SK-N-SH treated with all-trans-retinoic acid at 6 μM for 48 hours (cell line): ENCODE measurements at regions not wholly inside any gene's neighbourhood (a gene's known extent, or its start where the extent isn't known, plus 50 kb on each side); places are given as distances from the start of the nearest gene placed in this dataset.

Experiments used
- ATAC-seq: fragments of 200-7000 bp; cut with Tn5 transposase; 3 replicates; pipeline ENCODE4 v1.9.1; 2020; ENCODE audit warnings: mild to moderate bottlenecking, moderate library complexity
- ARNTL ChIP-seq: fragments of 450-650 bp; formaldehyde crosslinking; IDR thresholded peaks from 2 replicates; pipeline ENCODE4 v1.5.0; 2020; ENCODE audit warnings: low read depth, mild to moderate bottlenecking, moderate library complexity, borderline replicate concordance
- BACH2 ChIP-seq: fragments of 250-450 bp; sonication (Bioruptor Pico); IDR thresholded peaks from 2 replicates; pipeline ENCODE4 v1.9.0; 2021; ENCODE audit warnings: mild to moderate bottlenecking, borderline replicate concordance
- ESRRG ChIP-seq: fragments of 250-450 bp; sonication (Bioruptor Pico); IDR thresholded peaks from 2 replicates; pipeline ENCODE4 v1.6.1; 2021; ENCODE audit warnings: mild to moderate bottlenecking
- GLIS3 ChIP-seq: fragments of 250-450 bp; sonication (Bioruptor Pico); IDR thresholded peaks from 2 replicates; pipeline ENCODE4 v1.5.0; 2020; ENCODE audit warnings: mild to moderate bottlenecking, moderate library complexity
- ISL1 ChIP-seq: fragments of 250-450 bp; sonication (Bioruptor Pico); IDR thresholded peaks from 2 replicates; pipeline ENCODE4 v2.1.2; 2022; ENCODE audit warnings: mild to moderate bottlenecking, moderate library complexity
- OSR1 ChIP-seq: fragments of 250-450 bp; sonication (Bioruptor Pico); IDR thresholded peaks from 2 replicates; pipeline ENCODE4 v1.8.0; 2022; ENCODE audit warnings: moderate library complexity, mild to moderate bottlenecking, inconsistent platforms
- PPARA ChIP-seq: fragments of 250-450 bp; sonication (Bioruptor Pico); IDR thresholded peaks from 2 replicates; pipeline ENCODE4 v1.5.0; 2020; ENCODE audit warnings: mild to moderate bottlenecking, borderline replicate concordance
- RARB ChIP-seq: fragments of 250-450 bp; sonication (Bioruptor Pico); IDR thresholded peaks from 2 replicates; pipeline ENCODE4 v1.8.0; 2021; ENCODE audit warnings: mild to moderate bottlenecking, moderate library complexity
- SNAI2 ChIP-seq: fragments of 250-450 bp; sonication (Bioruptor Pico); IDR thresholded peaks from 2 replicates; pipeline ENCODE4 v1.5.0; 2020; ENCODE audit warnings: mild to moderate bottlenecking, moderate library complexity
- TCF4 ChIP-seq: fragments of 250-450 bp; sonication (Bioruptor Pico); IDR thresholded peaks from 2 replicates; pipeline ENCODE4 v1.8.0; 2021; ENCODE audit warnings: mild to moderate bottlenecking, moderate library complexity, borderline replicate concordance
- TOX ChIP-seq: fragments of 250-450 bp; sonication (Bioruptor Pico); IDR thresholded peaks from 2 replicates; pipeline ENCODE4 v1.8.0; 2021; ENCODE audit warnings: mild to moderate bottlenecking, moderate library complexity, borderline replicate concordance
- ZC3H10 ChIP-seq: fragments of 250-450 bp; sonication (Bioruptor Pico); IDR thresholded peaks from 2 replicates; pipeline ENCODE4 v1.5.1; 2021; ENCODE audit warnings: mild to moderate bottlenecking, moderate library complexity
- ZFP3 ChIP-seq: fragments of 250-450 bp; sonication (Bioruptor Pico); IDR thresholded peaks from 2 replicates; pipeline ENCODE4 v1.5.0; 2020; ENCODE audit warnings: mild to moderate bottlenecking, moderate library complexity
- ZFP30 ChIP-seq: fragments of 450-650 bp; formaldehyde crosslinking; IDR thresholded peaks from 2 replicates; pipeline ENCODE4 v1.5.0; 2022; ENCODE audit warnings: mild to moderate bottlenecking, moderate library complexity
- ZNF565 ChIP-seq: fragments of 450-650 bp; formaldehyde crosslinking; conservative IDR thresholded peaks from 2 replicates; pipeline ENCODE4 v1.5.0; 2020; ENCODE audit warnings: low read depth, mild to moderate bottlenecking, moderate library complexity
- ZNF70 ChIP-seq: fragments of 450-650 bp; formaldehyde crosslinking; IDR thresholded peaks from 2 replicates; pipeline ENCODE4 v1.5.0; 2020; ENCODE audit warnings: mild to moderate bottlenecking, moderate library complexity
- ZNF8 ChIP-seq: fragments of 450-650 bp; formaldehyde crosslinking; IDR thresholded peaks from 2 replicates; pipeline ENCODE4 v1.5.0; 2020; ENCODE audit warnings: mild to moderate bottlenecking, moderate library complexity
- TF ChIP-seq, protein P1 (sequence below): fragments of 250-450 bp; sonication (Bioruptor Pico); IDR thresholded peaks from 2 replicates; pipeline ENCODE4 v1.8.0; 2021; ENCODE audit warnings: low read depth, mild to moderate bottlenecking, moderate library complexity, borderline replicate concordance
- TF ChIP-seq, protein P2 (sequence below): fragments of 250-450 bp; sonication (Bioruptor Pico); IDR thresholded peaks from 2 replicates; pipeline ENCODE4 v1.8.0; 2020; ENCODE audit warnings: mild to moderate bottlenecking, moderate library complexity, borderline replicate concordance
- TF ChIP-seq, protein P3 (sequence below): fragments of 250-450 bp; sonication (Bioruptor Pico); IDR thresholded peaks from 2 replicates; pipeline ENCODE4 v1.5.0; 2020; ENCODE audit warnings: mild to moderate bottlenecking, moderate library complexity

DNA sequence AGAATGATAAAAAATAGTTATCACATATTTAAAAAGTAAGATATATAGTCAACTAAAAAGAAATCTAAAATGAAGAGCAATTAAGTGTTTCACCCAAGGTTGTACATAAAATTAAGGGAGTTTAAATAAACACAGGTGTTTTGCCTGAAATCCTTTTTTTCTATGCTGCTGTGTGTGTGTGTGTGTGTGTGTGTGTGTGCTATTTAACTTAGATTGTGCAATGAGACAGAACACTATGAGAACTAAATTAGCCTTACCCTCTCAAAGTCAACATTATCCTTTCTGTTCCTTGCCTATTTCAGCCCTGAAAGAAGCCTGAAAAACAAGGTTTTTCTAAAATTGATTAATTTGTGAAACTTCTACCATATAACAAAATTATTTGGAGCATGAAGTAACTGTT, 516.2 kb downstream of the ELAVL2 start:
- ATAC-seq, result no peak
- TF ChIP-seq BACH2 (no peak), ESRRG (no peak), ARNTL (CRISPR knock-in tag) (no peak), TOX (CRISPR knock-in tag) (no peak), GLIS3 (CRISPR knock-in tag) (no peak), ZNF70 (CRISPR knock-in tag) (no peak)
- TF ChIP-seq, protein P1, sequence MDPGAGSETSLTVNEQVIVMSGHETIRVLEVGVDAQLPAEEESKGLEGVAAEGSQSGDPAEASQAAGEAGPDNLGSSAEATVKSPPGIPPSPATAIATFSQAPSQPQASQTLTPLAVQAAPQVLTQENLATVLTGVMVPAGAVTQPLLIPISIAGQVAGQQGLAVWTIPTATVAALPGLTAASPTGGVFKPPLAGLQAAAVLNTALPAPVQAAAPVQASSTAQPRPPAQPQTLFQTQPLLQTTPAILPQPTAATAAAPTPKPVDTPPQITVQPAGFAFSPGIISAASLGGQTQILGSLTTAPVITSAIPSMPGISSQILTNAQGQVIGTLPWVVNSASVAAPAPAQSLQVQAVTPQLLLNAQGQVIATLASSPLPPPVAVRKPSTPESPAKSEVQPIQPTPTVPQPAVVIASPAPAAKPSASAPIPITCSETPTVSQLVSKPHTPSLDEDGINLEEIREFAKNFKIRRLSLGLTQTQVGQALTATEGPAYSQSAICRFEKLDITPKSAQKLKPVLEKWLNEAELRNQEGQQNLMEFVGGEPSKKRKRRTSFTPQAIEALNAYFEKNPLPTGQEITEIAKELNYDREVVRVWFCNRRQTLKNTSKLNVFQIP (CRISPR knock-in tag), result no peak

DNA sequence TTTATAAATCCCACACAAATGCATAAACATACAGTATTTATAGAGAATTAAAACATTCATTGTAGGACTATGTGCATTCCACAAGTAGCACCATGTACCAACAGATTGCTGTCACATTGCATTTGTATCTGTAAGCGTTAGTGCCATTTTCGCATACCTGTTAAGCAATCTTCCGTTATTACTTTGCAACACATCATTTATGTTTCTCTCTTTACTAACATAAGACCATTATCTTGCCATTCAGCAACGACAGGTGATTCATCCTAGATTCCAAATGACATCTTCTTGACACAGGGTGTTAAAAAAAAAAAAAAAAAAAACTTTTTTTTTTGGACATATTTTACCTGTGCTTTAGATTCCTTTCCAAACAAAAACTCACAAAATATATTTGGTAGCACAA, 511.8 kb downstream of the ELAVL2 start:
- no peak for TF ChIP-seq OSR1 (CRISPR knock-in tag)
- TF ChIP-seq, protein P2, sequence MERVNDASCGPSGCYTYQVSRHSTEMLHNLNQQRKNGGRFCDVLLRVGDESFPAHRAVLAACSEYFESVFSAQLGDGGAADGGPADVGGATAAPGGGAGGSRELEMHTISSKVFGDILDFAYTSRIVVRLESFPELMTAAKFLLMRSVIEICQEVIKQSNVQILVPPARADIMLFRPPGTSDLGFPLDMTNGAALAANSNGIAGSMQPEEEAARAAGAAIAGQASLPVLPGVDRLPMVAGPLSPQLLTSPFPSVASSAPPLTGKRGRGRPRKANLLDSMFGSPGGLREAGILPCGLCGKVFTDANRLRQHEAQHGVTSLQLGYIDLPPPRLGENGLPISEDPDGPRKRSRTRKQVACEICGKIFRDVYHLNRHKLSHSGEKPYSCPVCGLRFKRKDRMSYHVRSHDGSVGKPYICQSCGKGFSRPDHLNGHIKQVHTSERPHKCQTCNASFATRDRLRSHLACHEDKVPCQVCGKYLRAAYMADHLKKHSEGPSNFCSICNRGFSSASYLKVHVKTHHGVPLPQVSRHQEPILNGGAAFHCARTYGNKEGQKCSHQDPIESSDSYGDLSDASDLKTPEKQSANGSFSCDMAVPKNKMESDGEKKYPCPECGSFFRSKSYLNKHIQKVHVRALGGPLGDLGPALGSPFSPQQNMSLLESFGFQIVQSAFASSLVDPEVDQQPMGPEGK, result no peak
- no peak for TF ChIP-seq ISL1 (CRISPR knock-in tag)
- no peak for TF ChIP-seq BACH2
- no peak for TF ChIP-seq PPARA (CRISPR knock-in tag)
- no peak for TF ChIP-seq RARB (CRISPR knock-in tag)
- TF ChIP-seq ESRRG, result no peak
- TF ChIP-seq, protein P1 (CRISPR knock-in tag), result no peak
- TF ChIP-seq ARNTL (CRISPR knock-in tag), result no peak
- TF ChIP-seq ZNF70 (CRISPR knock-in tag), result no peak
- no peak for TF ChIP-seq ZC3H10 (CRISPR knock-in tag)
- TF ChIP-seq, all 23 proteins: peak for 0
- no peak for ATAC-seq

DNA sequence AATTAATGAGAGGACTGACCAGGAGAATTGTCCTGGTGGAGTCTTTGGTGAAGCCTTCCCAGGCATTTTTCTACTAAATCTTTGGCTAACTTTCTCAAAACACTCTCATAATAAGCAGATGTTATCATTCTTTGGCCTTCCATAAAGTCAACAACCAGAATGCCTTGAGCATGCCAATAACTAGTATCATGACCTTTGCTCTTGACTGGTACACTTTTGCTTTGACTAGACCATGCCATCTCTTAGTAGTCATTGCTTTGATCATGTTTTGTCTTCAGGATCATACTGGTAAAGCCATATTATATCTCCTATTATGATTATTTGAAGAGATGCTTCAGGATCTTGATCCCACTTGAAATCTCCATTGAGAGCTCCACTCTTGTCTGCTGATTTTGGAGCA, 506.9 kb downstream of the ELAVL2 start:
- TF ChIP-seq ARNTL (CRISPR knock-in tag), result no peak
- no peak for TF ChIP-seq ZFP30 (CRISPR knock-in tag)
- TF ChIP-seq RARB (CRISPR knock-in tag), result no peak
- TF ChIP-seq, protein P1 (CRISPR knock-in tag), result no peak
- no peak for TF ChIP-seq TOX (CRISPR knock-in tag)
- TF ChIP-seq BACH2, result no peak
- no peak for TF ChIP-seq ZFP3 (CRISPR knock-in tag)
- TF ChIP-seq, protein P3, sequence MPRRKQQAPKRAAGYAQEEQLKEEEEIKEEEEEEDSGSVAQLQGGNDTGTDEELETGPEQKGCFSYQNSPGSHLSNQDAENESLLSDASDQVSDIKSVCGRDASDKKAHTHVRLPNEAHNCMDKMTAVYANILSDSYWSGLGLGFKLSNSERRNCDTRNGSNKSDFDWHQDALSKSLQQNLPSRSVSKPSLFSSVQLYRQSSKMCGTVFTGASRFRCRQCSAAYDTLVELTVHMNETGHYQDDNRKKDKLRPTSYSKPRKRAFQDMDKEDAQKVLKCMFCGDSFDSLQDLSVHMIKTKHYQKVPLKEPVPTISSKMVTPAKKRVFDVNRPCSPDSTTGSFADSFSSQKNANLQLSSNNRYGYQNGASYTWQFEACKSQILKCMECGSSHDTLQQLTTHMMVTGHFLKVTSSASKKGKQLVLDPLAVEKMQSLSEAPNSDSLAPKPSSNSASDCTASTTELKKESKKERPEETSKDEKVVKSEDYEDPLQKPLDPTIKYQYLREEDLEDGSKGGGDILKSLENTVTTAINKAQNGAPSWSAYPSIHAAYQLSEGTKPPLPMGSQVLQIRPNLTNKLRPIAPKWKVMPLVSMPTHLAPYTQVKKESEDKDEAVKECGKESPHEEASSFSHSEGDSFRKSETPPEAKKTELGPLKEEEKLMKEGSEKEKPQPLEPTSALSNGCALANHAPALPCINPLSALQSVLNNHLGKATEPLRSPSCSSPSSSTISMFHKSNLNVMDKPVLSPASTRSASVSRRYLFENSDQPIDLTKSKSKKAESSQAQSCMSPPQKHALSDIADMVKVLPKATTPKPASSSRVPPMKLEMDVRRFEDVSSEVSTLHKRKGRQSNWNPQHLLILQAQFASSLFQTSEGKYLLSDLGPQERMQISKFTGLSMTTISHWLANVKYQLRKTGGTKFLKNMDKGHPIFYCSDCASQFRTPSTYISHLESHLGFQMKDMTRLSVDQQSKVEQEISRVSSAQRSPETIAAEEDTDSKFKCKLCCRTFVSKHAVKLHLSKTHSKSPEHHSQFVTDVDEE (CRISPR knock-in tag), result no peak
- no peak for TF ChIP-seq ZNF8 (CRISPR knock-in tag)
- no peak for TF ChIP-seq ZNF70 (CRISPR knock-in tag)
- TF ChIP-seq TCF4, result no peak
- TF ChIP-seq SNAI2, result no peak
- no peak for TF ChIP-seq ZNF565 (CRISPR knock-in tag)
- TF ChIP-seq OSR1 (CRISPR knock-in tag), result no peak
- TF ChIP-seq GLIS3 (CRISPR knock-in tag), result no peak
- no peak for ATAC-seq
